ENCODE measurements at regions not wholly inside any gene's neighbourhood (a gene's known extent, or its start where the extent isn't known, plus 50 kb on each side); places are given as distances from the start of the nearest gene placed in this dataset.

GRCh38 chr6:165008971-165009370 is 300.4 kb downstream of the C6orf118 start:
- no TSS peak for BruUV-seq (replicated peaks)
- H3K9me3 Mint-ChIP-seq (ENCODE audit: unreplicated experiment) = no peaks in the 10 kb centered on the region

GRCh38 chr6:165002866-165003265 is 306.5 kb downstream of the C6orf118 start:
- H3K4me1 Mint-ChIP-seq (ENCODE audit: insufficient read depth, unreplicated experiment) = no peaks in the 10 kb centered on the region
- intact Hi-C loops (cut with micrococcal nuclease) = no loop called here

More at GRCh38 chr6:165008971-165009370, 300.4 kb downstream of the C6orf118 start:
- CTCF ChIA-PET = no interaction called here
- Mint-ChIP-seq H3K27me3 (ENCODE audit: insufficient read depth, unreplicated experiment) (no peaks in the 10 kb centered on the region), H3K4me1 (ENCODE audit: insufficient read depth, unreplicated experiment) (no peaks in the 10 kb centered on the region), H3K36me3 (ENCODE audit: insufficient read depth, unreplicated experiment) (no peaks in the 10 kb centered on the region), H3K27ac (ENCODE audit: low read depth, unreplicated experiment) (no peak overlapping the region), H3K4me3 (ENCODE audit: unreplicated experiment) (no peak overlapping the region)
- intact Hi-C loops (cut with micrococcal nuclease) = no loop called here
- no peak for DNase-seq (ENCODE audit: unreplicated experiment)
- no peak for TF ChIP-seq CTCF (IDR thresholded peaks at IDR 0.05; ENCODE audit: unreplicated experiment)
- POLR2A ChIA-PET = interaction anchor here (0.6 kb wide), 1 partner anchor 734 kb away, joined by 3 read pairs; no protein-coding TSS in a partner anchor

GRCh38 chr6:165002358-165002757 is 307.0 kb downstream of the C6orf118 start:
- BruUV-seq (replicated peaks) = no TSS peak
- H3K27ac Mint-ChIP-seq (ENCODE audit: low read depth, unreplicated experiment) = no peak overlapping the region
- no peaks in the 10 kb centered on the region for H3K9me3 Mint-ChIP-seq (ENCODE audit: unreplicated experiment)
- no peak for TF ChIP-seq CTCF (IDR thresholded peaks at IDR 0.05; ENCODE audit: unreplicated experiment)
- DNase-seq (ENCODE audit: unreplicated experiment) = no peak
- POLR2A ChIA-PET = no interaction called here
- CTCF ChIA-PET = interaction anchor here (0.6 kb wide), 1 partner anchor 306 kb away, joined by 3 read pairs; no protein-coding TSS in a partner anchor
- intact Hi-C loops (cut with micrococcal nuclease) = no loop called here
- H3K36me3 Mint-ChIP-seq (ENCODE audit: insufficient read depth, unreplicated experiment) = no peaks in the 10 kb centered on the region
- H3K27me3 Mint-ChIP-seq (ENCODE audit: insufficient read depth, unreplicated experiment) = no peaks in the 10 kb centered on the region
- H3K4me3 Mint-ChIP-seq (ENCODE audit: unreplicated experiment) = no peak overlapping the region
- no peaks in the 10 kb centered on the region for H3K4me1 Mint-ChIP-seq (ENCODE audit: insufficient read depth, unreplicated experiment)

More at GRCh38 chr6:165002866-165003265, 306.5 kb downstream of the C6orf118 start:
- no peak overlapping the region for H3K27ac Mint-ChIP-seq (ENCODE audit: low read depth, unreplicated experiment)
- DNase-seq (ENCODE audit: unreplicated experiment) = no peak
- ChIA-PET POLR2A (no interaction called here), CTCF (interaction anchor here (1.2 kb wide), 1 partner anchor 228 kb away, joined by 6 read pairs; no protein-coding TSS in a partner anchor)
- TF ChIP-seq CTCF (IDR thresholded peaks at IDR 0.05; ENCODE audit: unreplicated experiment) = no peak
- BruUV-seq (replicated peaks) = no TSS peak
- no peaks in the 10 kb centered on the region for H3K27me3 Mint-ChIP-seq (ENCODE audit: insufficient read depth, unreplicated experiment)
- H3K36me3 Mint-ChIP-seq (ENCODE audit: insufficient read depth, unreplicated experiment) = no peaks in the 10 kb centered on the region
- no peaks in the 10 kb centered on the region for H3K9me3 Mint-ChIP-seq (ENCODE audit: unreplicated experiment)
- no peak overlapping the region for H3K4me3 Mint-ChIP-seq (ENCODE audit: unreplicated experiment)

- intact Hi-C loops (cut with micrococcal nuclease) = no loop called here
- no peaks in the 10 kb centered on the region for H3K9me3 Mint-ChIP-seq (ENCODE audit: unreplicated experiment)
- no peak overlapping the region for H3K27ac Mint-ChIP-seq (ENCODE audit: low read depth, unreplicated experiment)
- no peaks in the 10 kb centered on the region for H3K36me3 Mint-ChIP-seq (ENCODE audit: insufficient read depth, unreplicated experiment)
- no TSS peak for BruUV-seq (replicated peaks)
- H3K4me1 Mint-ChIP-seq (ENCODE audit: insufficient read depth, unreplicated experiment) = no peaks in the 10 kb centered on the region
- TF ChIP-seq CTCF (IDR thresholded peaks at IDR 0.05; ENCODE audit: unreplicated experiment) = no peak
- H3K4me3 Mint-ChIP-seq (ENCODE audit: unreplicated experiment) = no peak overlapping the region
- CTCF ChIA-PET = interaction anchor here (0.6 kb wide), 1 partner anchor 305 kb away, joined by 3 read pairs; no protein-coding TSS in a partner anchor
- H3K27me3 Mint-ChIP-seq (ENCODE audit: insufficient read depth, unreplicated experiment) = no peaks in the 10 kb centered on the region
- DNase-seq (ENCODE audit: unreplicated experiment) = no peak
- POLR2A ChIA-PET = no interaction called here
Measured at GRCh38 chr6:165001502-165002157, 307.8 kb downstream of the C6orf118 start.
